Tibial nerve (tissue), 4 donors: ENCODE measurements at regions not wholly inside any gene's neighbourhood (a gene's known extent, or its start where the extent isn't known, plus 50 kb on each side); places are given as distances from the start of the nearest gene placed in this dataset.

Experiments used
- EP300 ChIP-seq, 2 donors: sonication (generic); formaldehyde crosslinking; IDR thresholded peaks; one replicate each; pipeline ENCODE4 v1.6.1; 2017; ENCODE audit warnings: antibody characterized with exemption in 2 of 2, mild to moderate bottlenecking in 1 of 2
- TF ChIP-seq, protein P1 (sequence below), 5 experiments: fragments of 200-600 bp in 3 of 5; fragments of 450-650 bp in 2 of 5; sonication (generic) in 3 of 5; IDR thresholded peaks; one replicate each; pipeline ENCODE4 v1.5.1; 2016 to 2019; ENCODE audit warnings: antibody characterized with exemption in 5 of 5, mild to moderate bottlenecking in 3 of 5, moderate library complexity in 2 of 5

- TF ChIP-seq, protein P1, sequence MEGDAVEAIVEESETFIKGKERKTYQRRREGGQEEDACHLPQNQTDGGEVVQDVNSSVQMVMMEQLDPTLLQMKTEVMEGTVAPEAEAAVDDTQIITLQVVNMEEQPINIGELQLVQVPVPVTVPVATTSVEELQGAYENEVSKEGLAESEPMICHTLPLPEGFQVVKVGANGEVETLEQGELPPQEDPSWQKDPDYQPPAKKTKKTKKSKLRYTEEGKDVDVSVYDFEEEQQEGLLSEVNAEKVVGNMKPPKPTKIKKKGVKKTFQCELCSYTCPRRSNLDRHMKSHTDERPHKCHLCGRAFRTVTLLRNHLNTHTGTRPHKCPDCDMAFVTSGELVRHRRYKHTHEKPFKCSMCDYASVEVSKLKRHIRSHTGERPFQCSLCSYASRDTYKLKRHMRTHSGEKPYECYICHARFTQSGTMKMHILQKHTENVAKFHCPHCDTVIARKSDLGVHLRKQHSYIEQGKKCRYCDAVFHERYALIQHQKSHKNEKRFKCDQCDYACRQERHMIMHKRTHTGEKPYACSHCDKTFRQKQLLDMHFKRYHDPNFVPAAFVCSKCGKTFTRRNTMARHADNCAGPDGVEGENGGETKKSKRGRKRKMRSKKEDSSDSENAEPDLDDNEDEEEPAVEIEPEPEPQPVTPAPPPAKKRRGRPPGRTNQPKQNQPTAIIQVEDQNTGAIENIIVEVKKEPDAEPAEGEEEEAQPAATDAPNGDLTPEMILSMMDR (IDR thresholded peaks at IDR 0.05) = no peak
- no peak for TF ChIP-seq EP300 (IDR thresholded peaks at IDR 0.05)
These were observed 159.4 kb upstream of the NAMPT start for GRCh38 chr7:106444068-106444655.
